ENCODE measurements at regions not wholly inside any gene's neighbourhood (a gene's known extent, or its start where the extent isn't known, plus 50 kb on each side); places are given as distances from the start of the nearest gene placed in this dataset.
"Not testable (repeated sequence)": the region's sequence is repeated elsewhere in the genome, so short reads cannot be mapped to it uniquely, and the experiment has no call there.

GRCh38 chr7:43040461-43040860 is 72.0 kb upstream of the HECW1 start:
- DNase-seq (ENCODE audit: low read depth in 4 of 6, low spot score in 6 of 6) = no peak
- H3K27ac ChIP-seq (ENCODE audit: low read depth, low read length) = no peak overlapping the region
- H3K9me3 ChIP-seq (ENCODE audit: control insufficient read depth, insufficient read depth, low read length) = no peaks in the 10 kb centered on the region
- no peak overlapping the region for H3K4me3 ChIP-seq (ENCODE audit: low read depth, low read length)
- H3K4me1 ChIP-seq (ENCODE audit: control insufficient read depth, insufficient read depth, low read length) = no peaks in the 10 kb centered on the region
- H3K27me3 ChIP-seq (ENCODE audit: control insufficient read depth, insufficient read depth, low read length) = no peaks in the 10 kb centered on the region
- H3K36me3 ChIP-seq (ENCODE audit: control insufficient read depth, insufficient read depth, low read length) = no peaks in the 10 kb centered on the region

- DNase-seq (ENCODE audit: low read depth in 4 of 6, low spot score in 6 of 6) = no peak
- H3K27me3 ChIP-seq (ENCODE audit: control insufficient read depth, insufficient read depth, low read length) = no peaks in the 10 kb centered on the region
- H3K36me3 ChIP-seq (ENCODE audit: control insufficient read depth, insufficient read depth, low read length) = no peaks in the 10 kb centered on the region
- H3K9me3 ChIP-seq (ENCODE audit: control insufficient read depth, insufficient read depth, low read length) = no peaks in the 10 kb centered on the region
- no peak overlapping the region for H3K27ac ChIP-seq (ENCODE audit: low read depth, low read length)
- WGBS (ENCODE audit: insufficient coverage) = no CpG with 5 or more reads among the region's 2 CpGs
- H3K4me3 ChIP-seq (ENCODE audit: low read depth, low read length) = no peak overlapping the region
- no peaks in the 10 kb centered on the region for H3K4me1 ChIP-seq (ENCODE audit: control insufficient read depth, insufficient read depth, low read length)
Measured at GRCh38 chr7:43041105-43041504, 71.3 kb upstream of the HECW1 start.

DNA sequence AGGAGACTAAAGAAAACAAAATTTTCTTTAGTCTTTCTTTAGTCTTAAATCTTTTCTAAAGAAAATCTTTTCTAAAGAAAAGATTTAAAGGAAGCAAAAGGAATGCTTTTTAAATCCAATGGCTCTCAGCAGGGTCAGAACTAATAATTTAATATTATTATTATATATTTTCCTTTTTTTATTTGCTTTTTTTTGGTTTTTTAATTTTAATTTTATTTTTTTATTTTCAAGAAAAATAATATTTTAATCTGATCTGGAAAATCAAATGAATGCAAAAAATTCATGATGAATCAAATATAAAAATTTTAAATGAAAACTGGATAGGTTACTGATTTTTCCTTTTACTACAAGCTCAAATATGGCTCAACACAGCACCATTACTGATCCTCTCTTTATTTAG is 70.7 kb upstream of the HECW1 start:
- Histone ChIP-seq H3K9me3 (ENCODE audit: control insufficient read depth, insufficient read depth, low read length) (no peaks in the 10 kb centered on the region), H3K4me1 (ENCODE audit: control insufficient read depth, insufficient read depth, low read length) (no peaks in the 10 kb centered on the region), H3K36me3 (ENCODE audit: control insufficient read depth, insufficient read depth, low read length) (no peaks in the 10 kb centered on the region), H3K4me3 (ENCODE audit: low read depth, low read length) (no peak overlapping the region), H3K27ac (ENCODE audit: low read depth, low read length) (no peak overlapping the region), H3K27me3 (ENCODE audit: control insufficient read depth, insufficient read depth, low read length) (no peaks in the 10 kb centered on the region)
- no peak for DNase-seq (ENCODE audit: low read depth in 4 of 6, low spot score in 6 of 6)

GRCh38 chr7:43042302-43042701 is 70.1 kb upstream of the HECW1 start:
- H3K27me3 ChIP-seq (ENCODE audit: control insufficient read depth, insufficient read depth, low read length) = no peaks in the 10 kb centered on the region
- no peak overlapping the region for H3K4me3 ChIP-seq (ENCODE audit: low read depth, low read length)
- H3K9me3 ChIP-seq (ENCODE audit: control insufficient read depth, insufficient read depth, low read length) = no peaks in the 10 kb centered on the region
- no peak overlapping the region for H3K27ac ChIP-seq (ENCODE audit: low read depth, low read length)
- H3K36me3 ChIP-seq (ENCODE audit: control insufficient read depth, insufficient read depth, low read length) = no peaks in the 10 kb centered on the region
- H3K4me1 ChIP-seq (ENCODE audit: control insufficient read depth, insufficient read depth, low read length) = no peaks in the 10 kb centered on the region
- DNase-seq (ENCODE audit: low read depth in 4 of 6, low spot score in 6 of 6) = no peak
- no CpG with 5 or more reads among the region's 3 CpGs for WGBS (ENCODE audit: insufficient coverage)

GRCh38 chr7:43044511-43044910 is 67.9 kb upstream of the HECW1 start:
- H3K4me1 ChIP-seq (ENCODE audit: control insufficient read depth, insufficient read depth, low read length) = no peaks in the 10 kb centered on the region
- H3K27me3 ChIP-seq (ENCODE audit: control insufficient read depth, insufficient read depth, low read length) = no peaks in the 10 kb centered on the region
- no peak overlapping the region for H3K27ac ChIP-seq (ENCODE audit: low read depth, low read length)
- H3K36me3 ChIP-seq (ENCODE audit: control insufficient read depth, insufficient read depth, low read length) = no peaks in the 10 kb centered on the region
- H3K9me3 ChIP-seq (ENCODE audit: control insufficient read depth, insufficient read depth, low read length) = no peaks in the 10 kb centered on the region
- DNase-seq (ENCODE audit: low read depth in 4 of 6, low spot score in 6 of 6) = no peak
- no peak overlapping the region for H3K4me3 ChIP-seq (ENCODE audit: low read depth, low read length)
- WGBS (ENCODE audit: insufficient coverage) = no CpG with 5 or more reads among the region's 1 CpG

DNA sequence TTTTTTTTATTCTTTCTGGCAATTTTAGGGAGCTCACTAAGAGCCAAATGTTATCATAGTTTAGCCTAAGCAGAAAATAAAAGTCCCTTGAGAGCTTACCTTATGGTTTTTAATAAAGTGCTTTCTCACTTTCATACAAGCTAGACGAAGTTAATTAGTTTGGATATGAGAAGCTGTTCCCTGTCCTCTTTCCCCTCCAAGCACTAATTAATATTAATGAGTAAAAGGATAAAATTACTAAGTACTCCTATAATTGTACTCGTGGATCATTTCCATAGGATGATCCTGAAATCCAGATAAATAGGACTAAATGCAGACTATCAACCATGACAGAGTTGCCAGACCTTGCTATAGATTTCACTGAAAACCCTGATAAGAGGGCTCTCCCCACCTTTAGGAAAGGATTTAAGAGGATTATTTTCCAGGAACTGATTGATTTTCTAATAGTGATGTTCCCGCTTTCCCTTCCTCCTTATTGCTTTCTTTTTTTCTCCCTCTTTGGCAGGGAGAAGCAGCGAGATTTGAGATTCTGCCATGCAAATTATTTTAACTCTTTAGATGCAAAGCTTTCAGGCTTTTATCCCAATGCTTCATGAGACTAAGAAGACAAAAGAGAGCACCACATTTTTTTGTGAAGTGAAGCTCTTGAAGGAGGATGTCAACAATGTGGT is 58.3 kb upstream of the HECW1 start:
- peak in 4 of 6 donors; percentile 9 to 78 (median 46) for DNase-seq (ENCODE audit: low read depth in 4 of 6, low spot score in 6 of 6)
- H3K4me3 ChIP-seq (ENCODE audit: low read depth, low read length) = no peak overlapping the region
- WGBS (ENCODE audit: insufficient coverage) = no CpG with 5 or more reads among the region's 4 CpGs

GRCh38 chr7:43057141-43057540 is 55.3 kb upstream of the HECW1 start:
- Histone ChIP-seq H3K4me1 (ENCODE audit: control insufficient read depth, insufficient read depth, low read length) (peaks cover 3% of the 10 kb centered on the region), H3K27me3 (ENCODE audit: control insufficient read depth, insufficient read depth, low read length) (no peaks in the 10 kb centered on the region), H3K36me3 (ENCODE audit: control insufficient read depth, insufficient read depth, low read length) (no peaks in the 10 kb centered on the region), H3K27ac (ENCODE audit: low read depth, low read length) (no peak overlapping the region), H3K4me3 (ENCODE audit: low read depth, low read length) (no peak overlapping the region), H3K9me3 (ENCODE audit: control insufficient read depth, insufficient read depth, low read length) (no peaks in the 10 kb centered on the region)
- WGBS (ENCODE audit: insufficient coverage) = 100% methylated on average over 1 of the region's 3 CpGs
- no peak for DNase-seq (ENCODE audit: low read depth in 4 of 6, low spot score in 6 of 6)

More for the DNA sequence above, 58.3 kb upstream of the HECW1 start:
- Histone ChIP-seq H3K27ac (ENCODE audit: low read depth, low read length) (no peak overlapping the region), H3K9me3 (ENCODE audit: control insufficient read depth, insufficient read depth, low read length) (no peaks in the 10 kb centered on the region), H3K36me3 (ENCODE audit: control insufficient read depth, insufficient read depth, low read length) (no peaks in the 10 kb centered on the region), H3K27me3 (ENCODE audit: control insufficient read depth, insufficient read depth, low read length) (no peaks in the 10 kb centered on the region), H3K4me1 (ENCODE audit: control insufficient read depth, insufficient read depth, low read length) (peaks cover 3% of the 10 kb centered on the region)

DNA sequence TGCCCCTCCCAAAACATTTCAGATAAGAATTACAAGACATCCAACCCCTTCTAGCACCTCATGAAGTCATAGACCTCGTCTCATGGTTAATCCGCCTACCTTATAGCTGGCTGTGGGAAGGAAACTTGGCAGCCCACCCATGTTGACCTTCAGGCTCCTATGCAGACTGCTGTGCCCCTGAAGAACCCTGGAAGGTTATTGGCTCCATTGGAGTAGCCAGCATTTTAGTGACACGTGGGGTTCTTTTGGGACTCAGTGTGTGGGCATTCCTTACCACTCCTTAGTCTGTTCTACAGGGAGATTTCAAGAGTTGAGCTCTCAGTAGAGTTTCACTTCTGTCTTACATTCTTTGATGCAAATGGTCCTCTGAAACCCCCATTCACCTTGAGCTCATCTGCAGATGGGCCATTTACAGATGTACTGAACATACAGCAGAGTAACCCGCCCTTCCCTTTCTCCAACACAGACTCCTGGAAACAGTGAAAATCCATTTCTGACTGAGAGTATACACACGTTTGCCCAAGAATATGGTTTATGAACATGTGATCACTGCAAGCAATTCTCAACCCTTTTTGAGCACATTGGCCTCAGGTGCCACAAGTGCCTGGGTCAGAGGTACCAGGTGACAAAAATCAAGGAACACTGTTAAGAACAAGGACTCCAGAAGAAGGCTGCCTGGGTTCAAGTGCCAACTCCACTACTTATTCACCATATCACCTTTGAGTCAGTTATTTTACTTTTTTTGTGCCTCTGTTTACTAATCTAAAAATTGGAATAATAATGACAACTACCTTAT is 54.0 kb upstream of the HECW1 start:
- Histone ChIP-seq H3K27me3 (ENCODE audit: control insufficient read depth, insufficient read depth, low read length) (no peaks in the 10 kb centered on the region), H3K4me3 (ENCODE audit: low read depth, low read length) (no peak overlapping the region), H3K36me3 (ENCODE audit: control insufficient read depth, insufficient read depth, low read length) (no peaks in the 10 kb centered on the region), H3K4me1 (ENCODE audit: control insufficient read depth, insufficient read depth, low read length) (peaks cover 3% of the 10 kb centered on the region), H3K27ac (ENCODE audit: low read depth, low read length) (no peak overlapping the region), H3K9me3 (ENCODE audit: control insufficient read depth, insufficient read depth, low read length) (no peaks in the 10 kb centered on the region)
- DNase-seq (ENCODE audit: low read depth in 4 of 6, low spot score in 6 of 6) = no peak
- WGBS (ENCODE audit: insufficient coverage) = 88% methylated on average over 5 of the region's 5 CpGs

GRCh38 chr7:43059067-43059600 is 53.3 kb upstream of the HECW1 start:
- H3K27ac ChIP-seq (ENCODE audit: low read depth, low read length); H3K4me3 ChIP-seq (ENCODE audit: low read depth, low read length); H3K27me3 ChIP-seq (ENCODE audit: control insufficient read depth, insufficient read depth, low read length); H3K9me3 ChIP-seq (ENCODE audit: control insufficient read depth, insufficient read depth, low read length); H3K36me3 ChIP-seq (ENCODE audit: control insufficient read depth, insufficient read depth, low read length); H3K4me1 ChIP-seq (ENCODE audit: control insufficient read depth, insufficient read depth, low read length); DNase-seq (ENCODE audit: low read depth in 4 of 6, low spot score in 6 of 6): not testable (repeated sequence)
- 44% methylated on average over 24 of the region's 33 CpGs for WGBS (ENCODE audit: insufficient coverage)

Data from spinal cord (tissue), 9 donors.